ENCODE measurements at regions not wholly inside any gene's neighbourhood (a gene's known extent, or its start where the extent isn't known, plus 50 kb on each side); places are given as distances from the start of the nearest gene placed in this dataset.
"Not testable (repeated sequence)": the region's sequence is repeated elsewhere in the genome, so short reads cannot be mapped to it uniquely, and the experiment has no call there.

DNA sequence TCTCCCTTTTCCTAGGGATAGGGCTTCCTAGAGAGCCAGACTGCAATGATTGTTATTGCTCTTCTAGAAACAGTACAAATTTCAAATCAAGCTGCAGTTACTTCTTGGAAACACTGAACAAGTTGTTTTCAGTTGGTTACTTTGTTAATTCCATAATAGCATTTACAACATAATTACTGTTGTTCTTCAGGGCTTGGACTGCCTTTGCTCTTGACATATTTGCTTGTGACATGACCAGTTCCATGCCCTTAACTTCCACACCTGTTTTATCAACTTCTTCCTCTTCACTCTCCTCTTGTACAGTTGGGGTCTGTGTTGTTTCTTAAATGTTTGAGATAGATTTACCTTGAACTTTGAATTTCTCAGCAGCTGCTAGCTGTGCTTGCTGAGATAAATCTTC lies 104.4 kb downstream of the SEC23IP start:
- no peak for DNase-seq (ENCODE audit: low read depth in 4 of 4, low spot score in 2 of 4)

DNA sequence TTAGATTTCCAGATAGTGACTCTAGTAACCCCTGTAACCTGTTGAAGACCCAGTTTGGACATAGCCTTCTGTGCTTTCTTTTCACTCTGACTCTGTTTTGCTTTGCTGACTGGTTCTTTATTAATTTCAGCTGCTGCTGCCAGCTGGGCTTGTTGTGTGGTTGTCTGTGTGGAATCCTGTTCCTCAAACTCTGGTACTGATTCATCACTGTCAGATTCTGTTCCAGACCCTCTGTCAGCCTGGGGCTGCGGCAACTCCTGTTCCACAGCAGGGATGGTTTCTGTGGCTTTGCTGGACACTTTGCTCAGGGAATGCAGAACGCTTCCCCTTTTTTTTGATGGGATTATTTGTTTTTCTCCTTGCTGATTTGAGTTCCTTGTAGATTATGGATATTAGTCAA lies 104.9 kb downstream of the SEC23IP start:
- no peak for DNase-seq (ENCODE audit: low read depth in 4 of 4, low spot score in 2 of 4)

DNA sequence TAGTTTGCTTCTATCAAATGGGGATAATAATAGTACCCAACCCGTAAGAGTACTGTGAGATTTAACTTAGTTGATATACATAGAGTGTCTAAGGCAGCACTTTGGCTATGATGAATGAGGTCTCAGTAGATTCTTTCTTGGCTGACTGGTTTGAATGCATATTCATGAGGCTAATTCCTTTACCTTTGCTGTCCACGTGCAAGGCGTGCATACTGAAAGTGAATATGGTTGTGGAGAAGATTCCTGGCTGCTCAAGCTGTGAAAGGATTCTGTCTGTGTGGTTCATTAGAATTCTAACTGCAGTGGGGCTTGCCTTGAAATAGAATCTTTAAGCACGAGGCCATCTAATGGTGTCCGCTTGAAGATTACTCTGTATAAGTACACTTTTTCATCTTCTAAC lies 110.3 kb downstream of the SEC23IP start:
- no peak for DNase-seq (ENCODE audit: low read depth in 4 of 4, low spot score in 2 of 4)

DNA sequence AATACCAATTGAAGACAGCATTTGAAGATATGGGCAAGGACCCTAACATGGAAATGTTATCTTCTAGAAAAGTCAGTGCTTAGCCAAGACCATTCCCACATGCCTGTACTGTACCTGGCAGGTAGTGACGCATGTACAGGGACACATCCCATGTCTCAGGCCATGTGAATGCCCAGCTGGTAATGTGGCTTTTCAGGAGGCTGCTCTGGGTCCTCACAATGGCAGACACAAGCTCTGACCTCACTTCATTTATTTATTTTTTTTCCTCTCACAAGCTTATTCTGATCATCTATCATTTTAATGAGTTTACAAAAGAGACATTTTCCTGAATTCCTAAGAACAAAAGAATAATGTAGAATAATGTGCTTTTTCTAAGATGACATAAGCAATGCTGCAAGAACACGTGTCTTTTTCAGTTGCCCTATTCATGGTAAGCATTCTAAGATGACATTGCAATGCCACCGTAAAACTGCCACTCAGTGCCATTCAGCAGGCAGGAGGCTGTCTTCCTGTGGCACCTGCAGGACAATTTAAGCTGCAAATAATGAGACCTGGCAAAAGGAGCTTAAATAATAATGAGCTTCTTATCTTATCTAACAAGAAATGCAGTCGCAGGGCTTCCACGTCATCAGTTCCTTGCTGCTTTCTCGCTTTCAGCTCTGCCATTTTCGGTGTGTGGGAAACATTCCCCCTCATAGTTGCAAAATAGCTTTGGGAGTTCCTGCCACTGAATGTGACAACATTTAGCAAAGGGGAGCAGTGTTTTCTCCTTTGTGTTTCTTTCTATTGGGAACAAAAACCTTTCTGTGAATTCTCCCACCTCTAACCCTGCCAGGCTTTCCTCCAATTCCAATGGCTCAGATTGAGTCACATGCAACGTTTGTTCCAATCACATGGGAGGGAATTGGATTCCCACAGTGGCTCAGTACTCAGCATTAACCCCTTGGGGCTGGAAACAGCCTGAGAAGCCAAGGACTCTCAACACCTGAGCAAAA lies 113.0 kb downstream of the SEC23IP start:
- DNase-seq (ENCODE audit: low read depth in 4 of 4, low spot score in 2 of 4) = no peak

DNA sequence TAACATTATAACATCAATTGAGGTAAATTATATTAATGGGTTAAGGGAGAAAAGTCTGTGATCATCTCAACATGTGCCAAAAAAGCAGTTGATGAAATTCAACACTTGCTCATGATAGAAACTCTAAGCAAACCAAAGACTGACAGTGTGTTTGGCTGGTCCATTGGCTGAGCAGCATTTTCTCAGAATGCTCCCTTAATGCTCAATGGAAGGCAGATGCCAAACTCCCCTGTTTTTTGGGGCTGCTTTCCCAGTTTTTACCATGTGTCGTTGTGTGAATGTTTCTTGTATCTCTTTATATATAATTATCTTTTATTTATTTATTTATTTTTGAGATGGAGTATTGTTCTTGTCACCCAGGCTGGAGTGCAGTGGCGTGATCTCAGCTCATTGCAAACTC lies 114.7 kb downstream of the SEC23IP start:
- DNase-seq (ENCODE audit: low read depth in 4 of 4, low spot score in 2 of 4) = no peak

DNA sequence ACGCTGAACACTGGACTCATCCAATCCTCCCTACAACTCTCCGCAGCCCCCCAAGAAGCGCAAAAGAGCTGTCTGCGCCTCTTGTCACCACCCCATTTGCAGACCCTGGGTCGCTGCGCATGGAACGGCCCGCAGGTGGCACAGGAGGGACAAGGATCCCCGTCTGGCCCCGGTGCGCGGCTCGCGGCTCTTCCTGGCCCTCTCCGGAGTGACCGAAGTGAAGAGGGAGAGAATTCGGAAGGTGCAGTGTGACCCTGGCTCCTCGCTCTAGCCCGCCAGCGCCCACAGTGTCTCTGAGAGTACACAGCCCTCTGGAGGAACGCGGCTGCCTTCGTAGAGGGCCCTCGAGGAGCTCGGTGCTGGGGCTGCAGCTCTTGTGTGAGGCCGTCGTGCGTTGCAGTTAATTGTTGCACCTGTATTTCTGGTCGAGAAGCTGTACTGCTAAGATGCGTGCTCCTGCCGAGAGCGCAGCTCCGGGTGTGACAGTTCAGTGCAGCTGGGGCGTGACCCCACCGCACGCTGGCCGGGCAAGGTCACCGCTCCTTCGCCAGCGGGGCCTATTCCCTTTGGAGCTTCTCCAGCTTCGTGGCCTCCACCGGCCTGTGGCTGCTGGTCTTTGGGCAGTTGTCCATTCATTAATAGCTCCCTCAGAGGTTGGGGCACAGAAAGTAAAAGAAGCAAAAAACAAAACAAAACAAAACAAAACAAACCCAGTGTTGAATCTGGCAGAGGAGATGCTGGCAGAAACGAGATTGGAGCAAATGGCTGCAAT lies 119.0 kb downstream of the SEC23IP start:
- DNase-seq (ENCODE audit: low read depth in 4 of 4, low spot score in 2 of 4) = peak in 1 of 4 donors; percentile 21

DNA sequence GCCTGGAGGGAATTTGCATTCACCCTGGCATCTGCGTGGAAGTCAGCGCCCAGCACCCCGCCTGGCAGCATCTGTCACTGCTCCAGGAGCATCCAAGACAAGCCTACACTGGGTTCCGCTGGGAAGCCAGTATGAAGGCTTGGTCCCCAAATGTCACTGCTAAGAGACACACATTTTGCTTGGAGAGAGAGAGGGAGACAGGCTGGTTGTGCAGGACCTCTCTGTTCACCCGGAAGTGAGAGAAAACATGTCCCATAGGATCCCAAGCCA lies 119.5 kb downstream of the SEC23IP start:
- no peak for DNase-seq (ENCODE audit: low read depth in 4 of 4, low spot score in 2 of 4)

DNA sequence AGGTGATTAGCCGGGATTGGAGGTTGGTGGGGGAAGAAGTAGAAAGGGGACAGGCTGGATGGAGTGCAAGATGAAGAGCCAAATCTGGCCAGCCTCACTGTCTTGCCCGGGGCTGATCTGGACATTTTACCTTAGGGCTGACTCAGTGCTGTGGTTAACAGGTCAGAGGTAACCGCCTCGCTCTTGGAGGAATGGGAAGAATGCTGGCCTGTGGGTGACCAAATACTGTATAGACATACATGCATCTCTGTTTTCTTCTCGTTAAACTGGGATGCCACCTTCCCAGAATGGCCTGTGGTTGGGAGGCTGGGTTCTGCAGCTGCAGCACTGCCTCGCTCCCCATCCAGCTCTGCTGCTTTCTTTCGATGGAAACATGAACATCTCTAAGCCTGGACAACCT lies 120.0 kb downstream of the SEC23IP start:
- DNase-seq (ENCODE audit: low read depth in 4 of 4, low spot score in 2 of 4) = no peak

DNA sequence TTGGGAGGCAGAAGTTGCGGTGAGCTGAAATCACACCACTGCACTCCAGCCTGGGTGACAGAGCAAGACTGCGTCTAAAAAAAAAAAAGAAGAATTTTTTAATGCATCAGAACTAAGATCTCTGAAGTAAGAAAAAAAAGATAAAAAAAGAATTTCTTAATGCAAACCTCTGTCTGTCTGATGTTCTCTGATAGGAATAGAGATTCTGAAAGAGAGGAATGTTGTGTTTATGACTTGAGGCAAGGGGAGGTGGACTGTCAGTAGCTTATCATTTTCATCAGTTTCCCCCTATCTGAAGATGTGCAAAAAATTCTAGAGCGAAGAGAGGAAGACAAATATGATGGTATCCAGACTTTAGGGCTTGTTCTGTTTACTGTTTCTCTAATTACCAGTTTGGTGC lies 121.5 kb downstream of the SEC23IP start:
- DNase-seq (ENCODE audit: low read depth in 4 of 4, low spot score in 2 of 4) = no peak

DNA sequence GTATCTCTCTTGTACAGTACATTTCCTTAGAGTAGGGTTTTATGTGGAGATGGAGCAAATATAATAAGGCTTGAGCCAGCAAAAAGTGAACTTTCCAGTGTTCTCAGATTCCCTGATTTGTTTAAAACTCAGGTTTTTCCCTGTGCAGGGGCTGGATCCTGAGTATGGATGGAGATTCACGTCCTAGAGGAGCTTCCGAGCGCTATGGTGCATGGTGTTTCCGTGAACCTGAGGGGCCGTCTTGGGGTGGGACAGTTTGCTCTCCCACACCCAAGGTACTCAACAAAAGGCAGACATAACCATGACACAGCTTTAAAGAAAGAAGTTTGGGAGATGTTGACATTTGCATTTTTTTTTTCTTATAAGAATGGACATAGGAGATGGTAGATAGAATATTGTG lies 122.5 kb downstream of the SEC23IP start:
- DNase-seq (ENCODE audit: low read depth in 4 of 4, low spot score in 2 of 4) = no peak

DNA sequence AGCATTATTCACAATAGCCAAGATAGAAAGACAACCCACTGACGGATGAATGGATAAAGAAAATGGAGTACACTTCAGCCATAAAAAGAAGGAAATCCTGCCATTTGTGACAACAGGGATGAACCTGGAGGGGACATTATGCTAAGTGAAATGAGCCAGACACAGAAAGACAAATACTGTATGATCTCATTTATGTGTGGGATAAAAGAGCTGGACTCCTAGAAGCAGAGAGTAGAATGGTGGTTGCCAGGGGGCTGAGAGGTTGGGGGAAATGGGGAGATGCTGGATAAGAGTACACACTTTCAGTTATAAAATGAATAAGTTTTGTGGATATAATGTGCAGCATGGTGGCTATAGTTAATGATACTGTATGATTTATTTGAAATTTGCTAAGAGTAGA lies 124.4 kb downstream of the SEC23IP start:
- no peak for DNase-seq (ENCODE audit: low read depth in 4 of 4, low spot score in 2 of 4)

DNA sequence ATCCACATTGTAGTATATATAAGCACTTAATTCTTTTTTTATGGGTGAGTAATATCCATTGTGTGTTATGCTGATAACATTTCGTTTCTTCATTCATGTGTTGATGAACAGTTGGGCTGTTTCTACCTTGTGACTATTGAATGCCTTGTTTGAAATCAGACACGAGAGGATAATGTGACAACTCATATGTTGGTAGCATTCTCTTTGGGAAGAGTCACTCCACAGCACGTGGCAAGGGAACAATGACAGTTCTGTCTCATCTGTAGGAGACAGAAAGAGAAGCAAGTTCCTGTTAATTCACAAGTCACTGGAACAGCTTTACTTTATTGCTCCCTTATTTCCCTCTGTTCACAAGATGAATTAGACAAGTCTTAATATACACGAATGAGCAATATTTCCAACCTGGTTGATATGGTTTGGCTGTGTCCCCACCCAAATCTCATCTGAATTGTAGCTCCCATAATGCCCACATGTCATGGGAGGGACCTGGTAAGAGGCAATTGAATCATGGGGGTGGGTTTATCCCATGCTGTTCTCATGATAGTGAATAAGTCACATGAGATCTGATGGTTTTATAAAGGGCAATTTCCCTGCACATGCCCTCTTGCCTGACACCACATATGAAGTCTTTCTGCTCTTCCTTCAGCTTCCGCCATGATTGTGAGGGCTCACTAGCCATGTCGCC lies 125.3 kb downstream of the SEC23IP start:
- no peak for DNase-seq (ENCODE audit: low read depth in 4 of 4, low spot score in 2 of 4)

DNA sequence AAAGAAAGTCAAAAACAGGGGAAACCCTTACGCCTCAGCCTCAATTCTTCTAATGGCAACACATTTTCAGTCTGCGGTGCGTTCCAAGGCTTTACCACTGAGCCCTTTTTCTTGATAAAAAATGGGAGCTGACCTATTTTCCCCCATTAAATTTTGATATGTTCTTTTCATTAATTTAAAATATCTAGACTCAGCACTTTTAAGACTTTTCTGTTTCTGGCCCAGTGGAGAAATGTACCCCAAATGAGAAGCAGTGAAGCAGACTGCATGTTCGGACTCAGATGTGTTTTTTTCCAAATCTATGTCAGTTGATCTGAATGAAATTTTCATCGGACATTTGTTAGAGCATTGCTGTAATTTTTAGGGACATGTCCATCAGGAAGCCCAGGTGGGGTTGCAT lies 126.2 kb downstream of the SEC23IP start:
- no peak for DNase-seq (ENCODE audit: low read depth in 4 of 4, low spot score in 2 of 4)

DNA sequence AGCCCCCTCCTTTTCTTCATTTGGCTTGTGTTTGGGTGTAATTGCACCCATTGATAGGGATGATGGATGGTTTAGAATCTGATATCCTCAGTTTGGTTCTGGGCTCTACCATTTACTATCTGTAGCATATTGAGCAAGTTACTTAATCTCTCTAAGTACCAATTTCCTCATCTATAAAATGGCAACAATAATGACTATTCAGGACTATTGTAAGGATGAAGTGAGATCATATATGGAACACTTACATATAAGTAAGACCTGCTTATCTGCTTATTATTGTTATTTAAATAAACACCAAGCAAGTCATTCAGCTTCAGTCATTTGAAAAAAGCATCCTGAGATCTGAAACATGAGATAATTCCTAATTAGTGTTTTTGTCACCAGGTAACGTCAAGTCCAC lies 127.0 kb downstream of the SEC23IP start:
- no peak for DNase-seq (ENCODE audit: low read depth in 4 of 4, low spot score in 2 of 4)

DNA sequence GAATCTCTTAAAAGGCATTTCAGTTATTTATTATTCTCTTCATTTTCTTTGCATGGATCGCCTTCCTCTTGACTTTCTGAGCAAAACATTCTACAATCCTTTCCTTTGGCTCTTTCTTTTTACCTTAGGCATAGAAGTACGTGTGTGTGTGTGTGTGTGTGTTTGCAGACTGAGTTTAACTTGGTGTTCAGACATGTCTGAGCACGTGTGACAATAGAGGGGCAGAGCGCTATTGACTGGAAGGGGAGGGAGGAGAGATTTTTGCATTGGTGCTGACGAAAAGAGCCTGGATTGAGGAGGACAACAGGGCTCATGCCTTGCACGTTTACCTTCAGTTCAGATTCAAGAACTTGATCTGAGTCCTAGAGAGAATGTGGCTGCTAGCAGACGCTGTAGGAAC lies 129.8 kb downstream of the SEC23IP start:
- DNase-seq (ENCODE audit: low read depth in 4 of 4, low spot score in 2 of 4) = no peak

DNA sequence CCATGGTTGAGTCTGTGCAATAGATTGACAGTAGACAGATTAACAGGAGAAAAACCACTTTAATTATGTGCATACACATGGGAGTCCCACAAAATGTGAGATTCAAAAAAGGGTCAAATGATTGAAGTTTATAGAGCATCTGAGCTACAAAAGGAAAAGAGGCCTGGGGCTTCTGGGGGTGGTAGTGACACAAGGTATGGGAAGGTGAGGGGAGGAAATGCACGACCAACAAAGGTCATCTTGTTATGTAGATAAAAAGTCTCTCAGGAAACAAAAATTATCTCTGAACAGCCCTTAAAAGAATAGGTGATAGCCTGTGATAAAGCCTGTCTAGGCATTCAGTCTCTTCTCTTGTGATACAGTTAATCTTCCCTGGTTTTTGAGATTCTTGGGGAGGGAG lies 141.7 kb downstream of the SEC23IP start:
- DNase-seq (ENCODE audit: low read depth in 4 of 4, low spot score in 2 of 4) = no peak

DNA sequence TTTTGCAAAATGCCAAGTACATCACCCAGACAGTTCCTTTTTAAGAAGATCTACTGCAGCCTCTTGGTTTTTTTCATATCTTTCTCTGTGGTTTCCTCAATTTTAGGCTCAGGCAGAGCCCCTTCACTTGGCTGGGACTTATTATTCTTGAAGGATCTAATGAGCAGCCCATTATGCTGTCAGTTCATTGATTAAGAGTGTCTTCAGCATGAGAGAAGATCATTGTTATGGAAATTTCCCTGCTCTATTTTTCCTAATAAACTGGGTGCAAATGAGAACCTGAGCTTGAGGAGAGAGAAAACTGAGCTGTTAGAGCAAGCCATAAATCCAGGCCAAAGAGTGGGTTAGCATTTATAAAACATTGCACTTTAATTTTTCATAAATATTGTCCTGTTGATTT lies 146.5 kb downstream of the SEC23IP start:
- DNase-seq (ENCODE audit: low read depth in 4 of 4, low spot score in 2 of 4) = no peak

DNA sequence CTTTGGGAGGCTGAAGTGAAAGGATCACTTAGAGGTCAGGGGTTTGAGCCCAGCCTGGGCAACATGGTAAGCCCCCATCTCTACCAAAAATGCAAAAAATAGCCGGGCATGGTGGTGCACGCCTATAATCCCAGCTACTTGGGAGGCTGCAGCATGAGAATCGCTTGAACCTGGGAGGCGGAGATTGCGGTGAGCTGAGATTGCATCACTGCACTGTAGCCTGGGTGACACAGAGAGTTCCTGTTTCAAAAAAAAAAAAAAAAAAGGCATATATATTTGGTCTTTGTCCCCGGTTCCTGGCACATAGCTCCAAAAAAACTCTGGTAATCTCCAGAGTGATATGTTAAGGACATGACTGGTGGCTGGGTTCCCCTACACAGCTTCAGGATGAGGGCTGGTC lies 147.3 kb downstream of the SEC23IP start:
- no peak for DNase-seq (ENCODE audit: low read depth in 4 of 4, low spot score in 2 of 4)

DNA sequence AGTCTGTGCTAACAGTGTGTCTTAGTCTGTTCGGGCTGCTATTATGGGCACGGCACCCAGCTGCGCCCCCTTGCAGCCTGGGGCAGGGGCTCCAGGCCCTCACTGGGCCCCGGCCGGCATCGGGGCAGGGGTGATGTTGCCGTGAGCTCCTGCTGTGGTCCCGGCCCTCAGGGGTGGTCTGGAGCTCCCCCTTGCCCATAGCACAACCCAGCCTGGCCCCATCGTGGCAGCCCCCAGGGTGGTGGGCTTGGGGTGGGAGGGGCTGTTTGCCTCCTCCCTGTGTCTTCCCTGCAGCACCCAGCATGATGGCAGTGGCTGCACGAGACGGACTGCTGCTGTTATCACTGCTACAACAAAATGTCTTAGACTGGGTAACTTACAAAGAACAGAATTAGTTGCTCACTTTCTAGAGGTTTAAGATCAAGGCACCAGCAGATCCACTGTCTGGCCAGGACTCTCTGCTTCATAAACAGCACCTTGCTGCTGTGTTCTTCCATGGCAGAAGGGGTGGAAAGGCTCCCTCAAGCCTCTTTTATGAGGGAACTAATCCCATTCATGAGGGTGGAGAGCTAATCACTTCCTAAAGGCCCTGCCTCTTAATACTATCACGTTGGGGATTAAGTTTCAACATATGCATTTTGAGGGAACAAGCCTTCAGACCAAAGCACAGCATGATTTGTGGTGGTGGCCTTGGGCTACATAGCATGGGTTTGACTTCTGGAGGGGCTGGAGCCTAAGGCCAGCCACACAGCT lies 149.5 kb downstream of the SEC23IP start:
- DNase-seq (ENCODE audit: low read depth in 4 of 4, low spot score in 2 of 4) = no peak

DNA sequence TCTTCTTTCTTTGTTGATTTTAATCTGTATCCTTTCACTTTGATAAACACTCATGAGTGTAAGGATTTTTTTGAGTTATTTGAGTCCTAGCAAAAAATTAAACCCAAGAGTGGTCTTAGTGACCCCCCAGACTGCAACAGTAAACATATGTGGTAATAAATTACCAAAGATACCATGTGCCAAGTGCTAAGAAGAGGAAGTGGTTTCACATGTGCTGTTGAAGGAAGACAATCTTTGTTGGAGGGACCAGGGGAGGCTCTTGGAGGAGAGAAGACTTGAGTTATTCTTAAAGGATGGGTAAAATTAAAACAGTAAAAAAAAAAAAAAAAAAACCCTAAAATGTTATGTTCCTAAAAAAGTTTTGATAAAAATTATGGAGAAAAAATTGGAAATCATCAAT lies 150.2 kb downstream of the SEC23IP start:
- no peak for DNase-seq (ENCODE audit: low read depth in 4 of 4, low spot score in 2 of 4)

DNA sequence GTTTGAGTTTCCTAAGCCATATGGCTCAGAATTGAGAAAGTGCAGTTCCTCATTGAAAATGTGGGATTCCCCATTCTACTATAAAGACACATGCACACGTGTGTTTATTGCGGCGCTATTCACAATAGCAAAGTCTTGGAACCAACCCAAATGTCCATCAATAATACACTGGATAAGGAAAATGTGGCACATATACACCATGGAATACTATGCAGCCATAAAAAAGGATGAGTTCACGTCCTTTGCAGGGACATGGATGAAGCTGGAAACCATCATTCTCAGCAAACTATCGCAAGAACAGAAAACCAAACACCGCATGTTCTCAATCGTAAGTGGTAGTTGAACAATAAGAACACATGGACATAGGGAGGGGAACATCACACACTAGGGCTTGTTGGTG lies 154.8 kb downstream of the SEC23IP start:
- not testable (repeated sequence) for DNase-seq (ENCODE audit: low read depth in 4 of 4, low spot score in 2 of 4)
